ENCODE measurements at regions not wholly inside any gene's neighbourhood (a gene's known extent, or its start where the extent isn't known, plus 50 kb on each side); places are given as distances from the start of the nearest gene placed in this dataset.

GRCh38 chr12:131605304-131605829 lies 105.5 kb upstream of the SFSWAP start:
- ChIA-PET POLR2A (no interaction called here), CTCF (interaction anchor here (1.4 kb wide), 1 partner anchor 19 kb away, joined by 3 read pairs; no protein-coding TSS in a partner anchor)
- 83% methylated on average over 7 of the region's 7 CpGs for WGBS (ENCODE audit: insufficient coverage)
- H3K27me3 ChIP-seq (replicated peaks in 2 of 5; ENCODE audit: control insufficient read depth in 4 of 5, insufficient read depth in 5 of 5, low read length in 4 of 5) = no peaks in the 10 kb centered on the region
- H3K4me3 ChIP-seq (ENCODE audit: control insufficient read depth in 1 of 7, extremely low read depth in 1 of 7, insufficient read depth in 4 of 7, low read depth in 2 of 7, low read length in 6 of 7) = no peak overlapping the region
- H3K9me3 ChIP-seq (ENCODE audit: control extremely low read depth in 1 of 5, control insufficient read depth in 4 of 5, insufficient read depth in 2 of 5, low read depth in 1 of 5, low read length in 4 of 5) = peaks cover 0 to 3% (median 0%) of the 10 kb centered on the region in 5 experiments
- peaks cover 7 to 50% (median 28%) of the 10 kb centered on the region in 4 experiments for H3K4me1 ChIP-seq (ENCODE audit: control extremely low read depth in 1 of 4, control insufficient read depth in 4 of 4, insufficient read depth in 4 of 4, low read length in 3 of 4)
- H3K36me3 ChIP-seq (ENCODE audit: control insufficient read depth in 4 of 4, insufficient read depth in 4 of 4, low read length in 3 of 4) = no peaks in the 10 kb centered on the region
- no peak for DNase-seq
- H3K27ac ChIP-seq (ENCODE audit: insufficient read depth in 1 of 2, low read depth in 1 of 2, low read length in 2 of 2, poor library complexity in 1 of 2, severe bottlenecking in 2 of 2) = no peak overlapping the region

- WGBS (ENCODE audit: insufficient coverage) = 95% methylated on average over 9 of the region's 12 CpGs
- Histone ChIP-seq H3K9me3 (ENCODE audit: control extremely low read depth in 1 of 5, control insufficient read depth in 4 of 5, insufficient read depth in 2 of 5, low read depth in 1 of 5, low read length in 4 of 5) (peaks cover 0 to 3% (median 0%) of the 10 kb centered on the region in 5 experiments), H3K4me1 (ENCODE audit: control extremely low read depth in 1 of 4, control insufficient read depth in 4 of 4, insufficient read depth in 4 of 4, low read length in 3 of 4) (peaks cover 7 to 50% (median 28%) of the 10 kb centered on the region in 4 experiments), H3K27me3 (replicated peaks in 2 of 5; ENCODE audit: control insufficient read depth in 4 of 5, insufficient read depth in 5 of 5, low read length in 4 of 5) (no peaks in the 10 kb centered on the region), H3K4me3 (ENCODE audit: control insufficient read depth in 1 of 7, extremely low read depth in 1 of 7, insufficient read depth in 4 of 7, low read depth in 2 of 7, low read length in 6 of 7) (peak overlapping the region in 1 of 7 experiments; percentile 36), H3K36me3 (ENCODE audit: control insufficient read depth in 4 of 4, insufficient read depth in 4 of 4, low read length in 3 of 4) (no peaks in the 10 kb centered on the region), H3K27ac (ENCODE audit: insufficient read depth in 1 of 2, low read depth in 1 of 2, low read length in 2 of 2, poor library complexity in 1 of 2, severe bottlenecking in 2 of 2) (no peak overlapping the region)
- POLR2A ChIA-PET = no interaction called here
- no peak for DNase-seq
- CTCF ChIA-PET = interaction anchor here (1.3 to 1.4 kb wide), 2 partner anchors 16 to 18 kb away, joined by 3 read pairs; no protein-coding TSS in a partner anchor
Measured at GRCh38 chr12:131606218-131606901, 104.5 kb upstream of the SFSWAP start.

- H3K4me3 ChIP-seq (ENCODE audit: control insufficient read depth in 1 of 7, extremely low read depth in 1 of 7, insufficient read depth in 4 of 7, low read depth in 2 of 7, low read length in 6 of 7) = peak overlapping the region in 1 of 7 experiments; percentile 26
- no peaks in the 10 kb centered on the region for H3K36me3 ChIP-seq (ENCODE audit: control insufficient read depth in 4 of 4, insufficient read depth in 4 of 4, low read length in 3 of 4)
- peaks cover 7 to 48% (median 28%) of the 10 kb centered on the region in 4 experiments for H3K4me1 ChIP-seq (ENCODE audit: control extremely low read depth in 1 of 4, control insufficient read depth in 4 of 4, insufficient read depth in 4 of 4, low read length in 3 of 4)
- peaks cover 0 to 3% (median 0%) of the 10 kb centered on the region in 5 experiments for H3K9me3 ChIP-seq (ENCODE audit: control extremely low read depth in 1 of 5, control insufficient read depth in 4 of 5, insufficient read depth in 2 of 5, low read depth in 1 of 5, low read length in 4 of 5)
- ChIA-PET CTCF (no interaction called here), POLR2A (no interaction called here)
- peaks cover 0 to 2% (median 0%) of the 10 kb centered on the region in 5 experiments for H3K27me3 ChIP-seq (replicated peaks in 2 of 5; ENCODE audit: control insufficient read depth in 4 of 5, insufficient read depth in 5 of 5, low read length in 4 of 5)
- WGBS (ENCODE audit: insufficient coverage) = 92% methylated on average over 7 of the region's 8 CpGs
- no peak for DNase-seq
- H3K27ac ChIP-seq (ENCODE audit: insufficient read depth in 1 of 2, low read depth in 1 of 2, low read length in 2 of 2, poor library complexity in 1 of 2, severe bottlenecking in 2 of 2) = no peak overlapping the region
Measured at GRCh38 chr12:131607658-131608447, 103.0 kb upstream of the SFSWAP start.

GRCh38 chr12:131608740-131609690 lies 101.9 kb upstream of the SFSWAP start:
- Histone ChIP-seq H3K27me3 (replicated peaks in 2 of 5; ENCODE audit: control insufficient read depth in 4 of 5, insufficient read depth in 5 of 5, low read length in 4 of 5) (peaks cover 0 to 3% (median 0%) of the 10 kb centered on the region in 5 experiments), H3K36me3 (ENCODE audit: control insufficient read depth in 4 of 4, insufficient read depth in 4 of 4, low read length in 3 of 4) (no peaks in the 10 kb centered on the region), H3K9me3 (ENCODE audit: control extremely low read depth in 1 of 5, control insufficient read depth in 4 of 5, insufficient read depth in 2 of 5, low read depth in 1 of 5, low read length in 4 of 5) (peaks cover 0 to 3% (median 0%) of the 10 kb centered on the region in 5 experiments), H3K4me1 (ENCODE audit: control extremely low read depth in 1 of 4, control insufficient read depth in 4 of 4, insufficient read depth in 4 of 4, low read length in 3 of 4) (peaks cover 7 to 36% (median 17%) of the 10 kb centered on the region in 4 experiments), H3K4me3 (ENCODE audit: control insufficient read depth in 1 of 7, extremely low read depth in 1 of 7, insufficient read depth in 4 of 7, low read depth in 2 of 7, low read length in 6 of 7) (no peak overlapping the region), H3K27ac (ENCODE audit: insufficient read depth in 1 of 2, low read depth in 1 of 2, low read length in 2 of 2, poor library complexity in 1 of 2, severe bottlenecking in 2 of 2) (no peak overlapping the region)
- peak; percentile 64 to 77 (median 72) for DNase-seq
- ChIA-PET POLR2A (no interaction called here), CTCF (no interaction called here)
- WGBS (ENCODE audit: insufficient coverage) = 50% methylated on average over 23 of the region's 27 CpGs

GRCh38 chr12:131609762-131610161 lies 101.1 kb upstream of the SFSWAP start:
- no peak overlapping the region for H3K27ac ChIP-seq (ENCODE audit: insufficient read depth in 1 of 2, low read depth in 1 of 2, low read length in 2 of 2, poor library complexity in 1 of 2, severe bottlenecking in 2 of 2)
- peaks cover 0 to 3% (median 0%) of the 10 kb centered on the region in 5 experiments for H3K27me3 ChIP-seq (replicated peaks in 2 of 5; ENCODE audit: control insufficient read depth in 4 of 5, insufficient read depth in 5 of 5, low read length in 4 of 5)
- peaks cover 7 to 29% (median 10%) of the 10 kb centered on the region in 4 experiments for H3K4me1 ChIP-seq (ENCODE audit: control extremely low read depth in 1 of 4, control insufficient read depth in 4 of 4, insufficient read depth in 4 of 4, low read length in 3 of 4)
- H3K36me3 ChIP-seq (ENCODE audit: control insufficient read depth in 4 of 4, insufficient read depth in 4 of 4, low read length in 3 of 4) = no peaks in the 10 kb centered on the region
- POLR2A ChIA-PET = no interaction called here
- CTCF ChIA-PET = no interaction called here
- WGBS (ENCODE audit: insufficient coverage) = 94% methylated on average over 7 of the region's 9 CpGs
- peaks cover 0 to 3% (median 0%) of the 10 kb centered on the region in 5 experiments for H3K9me3 ChIP-seq (ENCODE audit: control extremely low read depth in 1 of 5, control insufficient read depth in 4 of 5, insufficient read depth in 2 of 5, low read depth in 1 of 5, low read length in 4 of 5)
- no peak overlapping the region for H3K4me3 ChIP-seq (ENCODE audit: control insufficient read depth in 1 of 7, extremely low read depth in 1 of 7, insufficient read depth in 4 of 7, low read depth in 2 of 7, low read length in 6 of 7)
- DNase-seq = no peak

- CTCF ChIA-PET = interaction anchor here (0.6 kb wide), 1 partner anchor 102 kb away, joined by 3 read pairs; no protein-coding TSS in a partner anchor
- H3K27me3 ChIP-seq (replicated peaks in 2 of 5; ENCODE audit: control insufficient read depth in 4 of 5, insufficient read depth in 5 of 5, low read length in 4 of 5) = peaks cover 0 to 3% (median 0%) of the 10 kb centered on the region in 5 experiments
- H3K4me1 ChIP-seq (ENCODE audit: control extremely low read depth in 1 of 4, control insufficient read depth in 4 of 4, insufficient read depth in 4 of 4, low read length in 3 of 4) = peaks cover 3 to 25% (median 6%) of the 10 kb centered on the region in 4 experiments
- H3K9me3 ChIP-seq (ENCODE audit: control extremely low read depth in 1 of 5, control insufficient read depth in 4 of 5, insufficient read depth in 2 of 5, low read depth in 1 of 5, low read length in 4 of 5) = peaks cover 0 to 3% (median 0%) of the 10 kb centered on the region in 5 experiments
- no peak for DNase-seq
- POLR2A ChIA-PET = no interaction called here
- no peak overlapping the region for H3K27ac ChIP-seq (ENCODE audit: insufficient read depth in 1 of 2, low read depth in 1 of 2, low read length in 2 of 2, poor library complexity in 1 of 2, severe bottlenecking in 2 of 2)
- 96% methylated on average over 10 of the region's 10 CpGs for WGBS (ENCODE audit: insufficient coverage)
- H3K36me3 ChIP-seq (ENCODE audit: control insufficient read depth in 4 of 4, insufficient read depth in 4 of 4, low read length in 3 of 4) = no peaks in the 10 kb centered on the region
- no peak overlapping the region for H3K4me3 ChIP-seq (ENCODE audit: control insufficient read depth in 1 of 7, extremely low read depth in 1 of 7, insufficient read depth in 4 of 7, low read depth in 2 of 7, low read length in 6 of 7)
Measured at GRCh38 chr12:131610181-131610580, 100.7 kb upstream of the SFSWAP start.
